Uterus (tissue), 3 donors: ENCODE measurements at regions not wholly inside any gene's neighbourhood (a gene's known extent, or its start where the extent isn't known, plus 50 kb on each side); places are given as distances from the start of the nearest gene placed in this dataset.

Experiments used
- DNase-seq, 2 donors: peaks; one replicate each; pipeline ENCODE4 v3.0.0-alpha.2; 2019 to 2020
- H3K27ac ChIP-seq, 2 donors: fragments of 200-600 bp; sonication (generic); 1 replicate in 1 of 2; 2 replicates in 1 of 2; pipeline ENCODE4 v1.5.1; 2016 to 2018
- H3K27me3 ChIP-seq, 2 donors: fragments of 200-600 bp; sonication (generic); one replicate each; pipeline ENCODE4 v1.5.1; 2018 to 2019; ENCODE audit warnings: control low read depth in 1 of 2
- H3K36me3 ChIP-seq, 2 donors: fragments of 200-600 bp; sonication (generic); one replicate each; pipeline ENCODE4 v1.5.1; 2019; ENCODE audit warnings: control low read depth in 1 of 2
- H3K4me1 ChIP-seq, 2 donors: fragments of 200-600 bp; sonication (generic); one replicate each; pipeline ENCODE4 v1.5.1; 2018 to 2019; ENCODE audit warnings: control low read depth in 1 of 2
- H3K4me3 ChIP-seq, 2 donors: fragments of 200-600 bp; sonication (generic); 1 replicate in 1 of 2; 2 replicates in 1 of 2; pipeline ENCODE4 v1.5.1; 2018 to 2019; ENCODE audit warnings: mild to moderate bottlenecking in 1 of 2
- H3K9me3 ChIP-seq, 2 donors: fragments of 200-600 bp; sonication (generic); one replicate each; pipeline ENCODE4 v1.5.1; 2019; ENCODE audit warnings: control low read depth in 1 of 2
- POLR2A ChIP-seq, 2 donors: fragments of 450-650 bp; IDR thresholded peaks; one replicate each; pipeline ENCODE4 v1.6.1; 2016; ENCODE audit warnings: antibody characterized with exemption in 2 of 2, mild to moderate bottlenecking in 1 of 2, moderate library complexity in 1 of 2
- intact Hi-C: fragments of 100-400 bp; cut with DNase I; formaldehyde crosslinking; loops from one replicate; pipeline ENCODE4 v1.15.1; 2023; ENCODE audit warnings: low total_unique reads
- TF ChIP-seq, protein P1 (sequence below), 4 experiments: fragments of 200-600 bp in 2 of 4; fragments of 450-650 bp in 2 of 4; sonication (generic) in 2 of 4; IDR thresholded peaks; one replicate each; pipeline ENCODE4 v1.5.1; 2016 to 2019; ENCODE audit warnings: antibody characterized with exemption in 4 of 4, mild to moderate bottlenecking in 2 of 4, moderate library complexity in 1 of 4
- donor health status: DM: yes; HTN: yes; CAD: no.

DNA sequence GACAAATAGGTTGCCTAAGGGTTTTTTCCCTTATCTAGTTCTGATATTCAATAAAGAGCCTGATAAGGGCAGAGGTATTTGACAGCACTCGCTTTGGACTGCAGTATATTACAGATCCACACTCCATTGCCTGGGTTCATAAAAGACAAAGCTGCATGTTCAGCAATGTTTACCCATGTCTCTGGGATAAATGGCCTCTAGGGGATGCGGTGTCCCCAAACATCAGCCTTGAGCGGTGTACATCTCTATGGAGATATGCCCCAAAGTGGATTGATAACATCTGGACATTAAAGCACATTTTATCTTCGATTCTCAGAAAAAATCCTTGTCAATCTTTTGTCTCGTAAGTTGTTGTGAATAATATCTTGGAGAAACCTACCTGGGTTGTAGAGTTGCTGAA is 660.8 kb upstream of the AADAT start:
- Histone ChIP-seq H3K27me3 (no peaks in the 10 kb centered on the region), H3K4me1 (no peaks in the 10 kb centered on the region), H3K9me3 (no peaks in the 10 kb centered on the region), H3K36me3 (no peaks in the 10 kb centered on the region), H3K27ac (no peak overlapping the region), H3K4me3 (no peak overlapping the region)
- DNase-seq, result no peak
- intact Hi-C loops, result no loop called here
- TF ChIP-seq POLR2A (IDR thresholded peaks at IDR 0.05), result no peak

DNA sequence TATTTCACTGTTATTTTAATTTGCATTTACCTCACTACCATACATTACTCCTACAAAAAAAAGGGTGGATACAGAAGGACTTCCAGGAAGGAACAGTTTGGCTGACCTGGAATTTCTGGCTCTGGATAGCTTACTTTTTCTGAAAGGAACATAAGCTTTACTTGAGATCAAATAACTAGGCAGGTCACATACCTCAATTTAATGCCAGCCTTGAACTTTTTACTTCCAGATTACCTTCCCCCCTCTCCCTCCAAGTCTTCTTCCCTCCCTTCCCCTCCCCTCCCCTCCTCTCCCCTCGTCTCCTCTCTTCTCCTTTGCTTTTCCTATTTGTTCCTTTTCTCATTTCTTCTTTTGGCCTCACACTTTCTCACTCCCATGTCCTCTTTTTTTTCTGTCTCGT is 659.2 kb upstream of the AADAT start:
- no peak for TF ChIP-seq POLR2A (IDR thresholded peaks at IDR 0.05)
- TF ChIP-seq, protein P1, sequence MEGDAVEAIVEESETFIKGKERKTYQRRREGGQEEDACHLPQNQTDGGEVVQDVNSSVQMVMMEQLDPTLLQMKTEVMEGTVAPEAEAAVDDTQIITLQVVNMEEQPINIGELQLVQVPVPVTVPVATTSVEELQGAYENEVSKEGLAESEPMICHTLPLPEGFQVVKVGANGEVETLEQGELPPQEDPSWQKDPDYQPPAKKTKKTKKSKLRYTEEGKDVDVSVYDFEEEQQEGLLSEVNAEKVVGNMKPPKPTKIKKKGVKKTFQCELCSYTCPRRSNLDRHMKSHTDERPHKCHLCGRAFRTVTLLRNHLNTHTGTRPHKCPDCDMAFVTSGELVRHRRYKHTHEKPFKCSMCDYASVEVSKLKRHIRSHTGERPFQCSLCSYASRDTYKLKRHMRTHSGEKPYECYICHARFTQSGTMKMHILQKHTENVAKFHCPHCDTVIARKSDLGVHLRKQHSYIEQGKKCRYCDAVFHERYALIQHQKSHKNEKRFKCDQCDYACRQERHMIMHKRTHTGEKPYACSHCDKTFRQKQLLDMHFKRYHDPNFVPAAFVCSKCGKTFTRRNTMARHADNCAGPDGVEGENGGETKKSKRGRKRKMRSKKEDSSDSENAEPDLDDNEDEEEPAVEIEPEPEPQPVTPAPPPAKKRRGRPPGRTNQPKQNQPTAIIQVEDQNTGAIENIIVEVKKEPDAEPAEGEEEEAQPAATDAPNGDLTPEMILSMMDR (IDR thresholded peaks at IDR 0.05), result no peak
- Histone ChIP-seq H3K36me3 (no peaks in the 10 kb centered on the region), H3K27ac (no peak overlapping the region), H3K27me3 (no peaks in the 10 kb centered on the region), H3K4me3 (no peak overlapping the region), H3K4me1 (no peaks in the 10 kb centered on the region), H3K9me3 (no peaks in the 10 kb centered on the region)
- no peak for DNase-seq
- intact Hi-C loops, result no loop called here

- intact Hi-C loops, result no loop called here
- H3K27ac ChIP-seq, result no peak overlapping the region
- H3K36me3 ChIP-seq, result no peaks in the 10 kb centered on the region
- H3K4me1 ChIP-seq, result no peaks in the 10 kb centered on the region
- no peak for TF ChIP-seq POLR2A (IDR thresholded peaks at IDR 0.05)
- TF ChIP-seq, protein P1 (IDR thresholded peaks at IDR 0.05), result no peak
- no peak overlapping the region for H3K4me3 ChIP-seq
- H3K9me3 ChIP-seq, result no peaks in the 10 kb centered on the region
- no peak for DNase-seq
- H3K27me3 ChIP-seq, result no peaks in the 10 kb centered on the region
Measured at GRCh38 chr4:170743633-170744032, 653.9 kb upstream of the AADAT start.

- no peak for TF ChIP-seq POLR2A (IDR thresholded peaks at IDR 0.05)
- TF ChIP-seq, protein P1 (IDR thresholded peaks at IDR 0.05), result no peak
- no peaks in the 10 kb centered on the region for H3K4me1 ChIP-seq
- no peaks in the 10 kb centered on the region for H3K9me3 ChIP-seq
- H3K36me3 ChIP-seq, result no peaks in the 10 kb centered on the region
- no peak overlapping the region for H3K27ac ChIP-seq
- no peaks in the 10 kb centered on the region for H3K27me3 ChIP-seq
- DNase-seq, result no peak
- H3K4me3 ChIP-seq, result no peak overlapping the region
- intact Hi-C loops, result no loop called here
Measured at GRCh38 chr4:170741856-170742255, 652.1 kb upstream of the AADAT start.

- DNase-seq, result no peak
- no peaks in the 10 kb centered on the region for H3K36me3 ChIP-seq
- intact Hi-C loops, result no loop called here
Measured at GRCh38 chr4:170736710-170737109, 647.0 kb upstream of the AADAT start.

More at GRCh38 chr4:170736710-170737109, 647.0 kb upstream of the AADAT start:
- Histone ChIP-seq H3K9me3 (no peaks in the 10 kb centered on the region), H3K27ac (no peak overlapping the region), H3K4me1 (no peaks in the 10 kb centered on the region), H3K4me3 (no peak overlapping the region), H3K27me3 (no peaks in the 10 kb centered on the region)
- no peak for TF ChIP-seq POLR2A (IDR thresholded peaks at IDR 0.05)
- TF ChIP-seq, protein P1 (IDR thresholded peaks at IDR 0.05), result no peak
